ENCODE measurements at regions not wholly inside any gene's neighbourhood (a gene's known extent, or its start where the extent isn't known, plus 50 kb on each side); places are given as distances from the start of the nearest gene placed in this dataset.

DNA sequence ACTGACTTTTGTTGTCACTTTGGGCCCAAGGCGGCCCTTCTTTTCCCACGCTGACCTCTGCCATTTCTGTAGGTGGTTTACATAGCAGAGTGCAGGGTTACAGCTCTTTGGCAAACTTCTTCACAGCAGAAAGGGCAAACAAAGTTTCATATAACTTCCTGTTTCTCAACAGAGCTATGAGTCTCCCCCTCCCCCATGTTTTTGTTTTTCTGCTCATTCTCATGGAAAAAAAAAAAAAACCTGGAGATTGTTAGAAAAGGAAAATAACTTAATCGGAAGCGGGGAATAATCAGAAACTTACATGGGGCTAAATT lies 342.0 kb upstream of the NR2F2 start:
- TF ChIP-seq, protein P1, sequence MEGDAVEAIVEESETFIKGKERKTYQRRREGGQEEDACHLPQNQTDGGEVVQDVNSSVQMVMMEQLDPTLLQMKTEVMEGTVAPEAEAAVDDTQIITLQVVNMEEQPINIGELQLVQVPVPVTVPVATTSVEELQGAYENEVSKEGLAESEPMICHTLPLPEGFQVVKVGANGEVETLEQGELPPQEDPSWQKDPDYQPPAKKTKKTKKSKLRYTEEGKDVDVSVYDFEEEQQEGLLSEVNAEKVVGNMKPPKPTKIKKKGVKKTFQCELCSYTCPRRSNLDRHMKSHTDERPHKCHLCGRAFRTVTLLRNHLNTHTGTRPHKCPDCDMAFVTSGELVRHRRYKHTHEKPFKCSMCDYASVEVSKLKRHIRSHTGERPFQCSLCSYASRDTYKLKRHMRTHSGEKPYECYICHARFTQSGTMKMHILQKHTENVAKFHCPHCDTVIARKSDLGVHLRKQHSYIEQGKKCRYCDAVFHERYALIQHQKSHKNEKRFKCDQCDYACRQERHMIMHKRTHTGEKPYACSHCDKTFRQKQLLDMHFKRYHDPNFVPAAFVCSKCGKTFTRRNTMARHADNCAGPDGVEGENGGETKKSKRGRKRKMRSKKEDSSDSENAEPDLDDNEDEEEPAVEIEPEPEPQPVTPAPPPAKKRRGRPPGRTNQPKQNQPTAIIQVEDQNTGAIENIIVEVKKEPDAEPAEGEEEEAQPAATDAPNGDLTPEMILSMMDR (IDR thresholded peaks at IDR 0.05; ENCODE audit: low read length), result no peak
- TF ChIP-seq EZH2 (IDR thresholded peaks at IDR 0.05; ENCODE audit: borderline replicate concordance, low read length), result no peak
